Superior temporal gyrus (tissue), 1 donor: ENCODE measurements at regions not wholly inside any gene's neighbourhood (a gene's known extent, or its start where the extent isn't known, plus 50 kb on each side); places are given as distances from the start of the nearest gene placed in this dataset.
A peak's percentile ranks its signal among the peaks of the same experiment; 100 is the strongest.

Experiments
- DNase-seq: peaks from one replicate; pipeline ENCODE4 v3.0.0-alpha.2; 2016; ENCODE audit errors: extremely low spot score

DNA sequence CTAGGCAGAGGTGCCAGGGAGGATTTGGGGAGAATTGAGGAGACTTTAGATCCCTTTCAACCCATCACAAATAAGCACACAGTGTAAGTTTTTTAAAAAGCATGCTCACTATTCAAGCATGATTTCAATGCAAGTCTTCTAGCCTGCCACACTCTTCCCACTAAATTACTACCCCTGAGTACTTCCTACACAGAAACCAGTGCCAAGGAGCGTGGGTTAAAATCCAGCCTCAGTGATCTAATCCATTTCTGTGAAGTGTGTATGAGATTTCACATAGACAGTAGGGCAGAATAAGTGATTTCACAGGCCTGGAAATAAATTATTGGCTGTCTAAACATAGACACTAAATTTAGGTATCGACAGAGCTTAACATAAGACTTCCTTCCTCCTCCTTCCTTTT is 142.9 kb upstream of the ATP1B1 start:
- DNase-seq = peak; percentile 69

DNA sequence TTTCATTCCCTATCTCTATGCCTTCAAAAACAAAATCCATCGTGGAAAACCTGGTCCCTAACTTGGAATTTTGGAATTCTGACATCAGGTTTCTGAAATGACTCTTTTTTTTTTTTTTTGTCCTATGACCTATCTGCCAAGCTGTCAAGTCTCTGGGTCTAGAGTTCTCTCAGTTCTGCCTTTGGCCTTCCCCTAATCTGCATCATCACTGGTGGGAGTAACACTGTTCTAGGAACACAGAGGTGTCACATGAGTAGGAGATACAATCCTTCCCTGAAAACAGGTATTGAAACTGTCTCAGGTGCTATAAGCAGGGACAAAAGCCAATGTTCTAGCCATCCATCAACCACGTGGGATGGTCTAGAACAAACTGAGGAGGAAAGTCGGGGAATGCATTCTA is 142.0 kb upstream of the ATP1B1 start:
- DNase-seq = no peak

DNA sequence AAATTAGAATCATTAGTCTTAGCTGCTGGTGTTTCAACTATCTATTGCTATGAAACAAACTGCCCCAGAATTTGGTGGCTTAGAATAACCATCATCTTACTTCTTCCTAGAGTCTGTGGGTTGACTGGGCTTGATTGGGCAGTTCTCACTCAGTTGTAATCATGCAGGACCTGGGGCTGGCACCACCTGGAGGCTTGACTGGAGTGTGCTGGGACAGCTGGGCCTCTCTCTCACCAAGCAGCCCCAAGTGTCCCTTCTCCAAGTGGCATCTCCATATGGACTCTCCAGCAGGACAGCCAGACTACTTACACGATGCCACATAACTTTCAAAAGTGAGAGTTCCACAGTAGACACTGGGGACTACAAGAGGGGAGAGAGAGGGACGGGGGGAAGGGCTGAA is 140.3 kb upstream of the ATP1B1 start:
- DNase-seq = no peak

DNA sequence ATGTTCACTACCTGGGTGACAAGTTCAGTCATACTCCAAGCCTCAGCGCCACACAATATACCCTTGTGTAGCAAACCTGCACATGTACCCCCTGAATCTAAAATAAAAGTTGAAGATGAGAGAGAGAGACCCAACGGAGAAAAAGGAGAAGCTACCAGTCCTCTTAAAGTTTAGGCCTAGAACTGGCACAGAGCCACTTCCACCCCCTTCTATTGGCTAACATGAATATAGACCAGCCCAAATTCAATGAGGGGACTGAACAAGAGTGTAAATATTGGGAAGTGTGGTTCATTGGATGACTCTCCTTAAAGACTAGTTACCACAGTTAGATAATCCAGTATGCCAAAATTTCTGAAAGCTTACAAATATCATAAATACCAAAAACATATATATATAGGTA is 139.9 kb upstream of the ATP1B1 start:
- no peak for DNase-seq

DNA sequence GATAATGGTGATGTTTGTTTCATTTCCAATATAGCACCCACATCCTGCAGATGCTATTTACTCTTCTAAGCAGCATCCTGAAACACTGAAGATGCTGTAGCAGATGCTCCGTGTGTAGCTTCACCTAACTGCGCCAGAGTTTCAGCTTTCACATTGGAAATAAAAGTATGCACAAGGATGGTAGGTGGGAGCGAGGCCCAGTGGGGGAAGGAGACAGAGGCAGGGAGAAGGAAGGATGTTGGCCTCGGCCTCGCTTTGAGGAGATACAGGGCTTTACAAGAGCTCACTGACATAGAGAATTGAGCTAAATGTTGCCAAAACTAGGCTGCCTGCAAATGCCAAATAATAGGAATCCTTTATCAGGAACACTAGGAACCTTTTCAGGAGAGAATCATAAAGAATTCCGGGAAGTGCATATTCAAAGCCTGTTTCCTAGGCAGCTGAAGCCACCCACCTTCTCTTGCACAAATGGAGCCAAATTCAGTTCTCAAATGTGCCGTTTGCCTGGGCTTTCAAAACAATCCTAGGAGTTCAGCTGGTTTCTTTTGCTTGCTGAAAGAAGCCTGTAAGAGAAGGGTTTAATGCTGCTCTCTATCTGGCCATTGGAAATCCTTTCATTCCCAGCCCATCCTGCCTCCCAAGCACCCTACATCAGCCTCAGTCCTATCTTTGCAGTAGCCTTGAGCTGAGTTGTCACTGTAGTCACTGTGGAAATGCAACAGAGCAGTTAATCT is 135.4 kb upstream of the ATP1B1 start:
- peak; percentile 68 for DNase-seq

DNA sequence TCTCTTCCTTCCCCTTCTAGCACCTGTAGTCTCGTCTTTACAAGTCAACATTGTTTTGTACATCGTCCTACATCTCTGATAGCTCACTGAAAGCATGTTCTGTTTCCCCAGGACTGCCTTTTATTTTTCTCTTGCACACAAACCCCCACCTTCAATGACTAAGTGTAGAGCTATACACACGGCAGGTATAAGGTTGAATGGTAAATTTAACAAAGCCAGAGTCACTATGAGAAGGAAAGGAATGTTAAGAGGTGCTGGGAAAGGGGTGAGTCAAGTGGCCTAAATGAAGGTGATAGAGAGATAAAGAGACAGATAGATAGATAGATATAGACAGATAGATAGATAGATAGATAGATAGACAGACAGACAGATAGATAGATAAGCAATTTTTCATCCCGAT is 134.3 kb upstream of the ATP1B1 start:
- no peak for DNase-seq

DNA sequence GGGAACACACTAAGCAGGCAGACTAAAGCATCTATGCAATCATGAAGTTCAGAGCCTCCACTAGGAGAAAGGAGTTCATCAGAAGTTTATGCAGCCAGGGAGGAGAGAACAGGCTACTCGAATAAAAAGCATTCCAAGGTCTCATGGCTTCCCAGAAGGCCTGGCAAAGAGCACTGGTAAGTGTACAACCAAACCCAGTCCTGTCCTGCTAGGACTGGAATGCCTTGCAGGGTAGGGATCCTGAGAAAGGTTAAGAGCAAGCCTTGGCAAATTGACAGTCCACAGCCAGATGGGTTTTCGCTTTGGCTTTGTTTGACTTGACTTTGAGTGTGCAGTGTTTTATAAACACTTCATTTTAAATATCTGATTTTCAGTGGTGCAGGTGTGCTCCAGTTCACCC is 133.6 kb upstream of the ATP1B1 start:
- DNase-seq = no peak

DNA sequence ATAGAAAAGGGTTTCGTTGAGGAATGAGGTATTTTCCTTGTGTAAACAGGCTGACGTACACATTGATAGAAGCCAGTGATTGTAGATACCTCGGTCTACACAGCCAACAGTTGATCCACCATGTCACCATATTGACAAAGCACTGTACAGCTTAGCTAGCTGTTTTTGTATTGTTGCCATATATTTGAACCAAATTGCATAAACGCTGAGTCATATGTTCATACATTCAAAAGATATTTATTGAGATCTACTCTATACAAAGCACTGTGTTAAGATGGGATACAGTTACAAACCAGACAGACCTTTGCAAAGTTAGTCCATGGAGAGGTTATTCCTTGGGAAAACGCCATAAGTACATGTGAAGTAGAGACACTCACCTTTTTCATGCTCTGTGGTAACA is 132.4 kb upstream of the ATP1B1 start:
- DNase-seq = no peak

DNA sequence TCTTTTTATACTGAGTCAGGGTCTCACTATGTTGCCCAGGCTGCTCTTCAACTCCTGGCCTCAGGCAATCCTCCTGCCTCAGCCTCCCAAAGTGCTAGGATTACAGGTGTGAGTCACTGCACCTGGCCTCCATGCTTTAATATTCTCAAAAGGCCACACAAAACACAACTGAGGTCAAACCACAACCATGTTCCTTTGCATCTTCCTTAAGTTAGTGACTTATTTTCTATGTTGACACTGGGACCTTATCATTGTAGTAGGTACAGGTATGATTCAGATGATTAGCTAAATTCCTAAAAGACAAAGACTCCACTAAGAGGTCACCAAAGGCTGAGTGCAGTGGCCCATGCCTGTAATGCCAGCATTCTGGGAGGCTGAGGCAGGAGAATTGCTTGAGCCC is 131.9 kb upstream of the ATP1B1 start:
- DNase-seq = no peak

DNA sequence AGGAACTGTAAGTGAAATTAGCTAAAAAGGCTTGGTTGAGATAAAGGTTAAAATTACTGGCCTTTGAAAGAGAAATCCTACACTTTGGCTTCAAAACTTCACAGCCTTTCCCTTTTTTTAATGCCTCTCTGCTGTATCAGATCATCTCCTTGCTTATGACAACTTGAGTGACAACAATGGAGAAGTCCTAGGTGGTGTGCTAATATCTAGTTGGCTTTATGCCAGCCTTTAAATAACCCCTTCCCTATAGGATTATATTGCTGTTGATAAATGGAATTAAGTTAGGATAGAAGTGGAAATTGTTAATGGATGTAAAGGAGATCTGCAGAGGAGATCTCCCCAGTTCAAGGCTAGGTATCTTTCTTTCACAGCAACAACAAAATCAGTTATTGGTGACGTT is 130.2 kb upstream of the ATP1B1 start:
- no peak for DNase-seq

DNA sequence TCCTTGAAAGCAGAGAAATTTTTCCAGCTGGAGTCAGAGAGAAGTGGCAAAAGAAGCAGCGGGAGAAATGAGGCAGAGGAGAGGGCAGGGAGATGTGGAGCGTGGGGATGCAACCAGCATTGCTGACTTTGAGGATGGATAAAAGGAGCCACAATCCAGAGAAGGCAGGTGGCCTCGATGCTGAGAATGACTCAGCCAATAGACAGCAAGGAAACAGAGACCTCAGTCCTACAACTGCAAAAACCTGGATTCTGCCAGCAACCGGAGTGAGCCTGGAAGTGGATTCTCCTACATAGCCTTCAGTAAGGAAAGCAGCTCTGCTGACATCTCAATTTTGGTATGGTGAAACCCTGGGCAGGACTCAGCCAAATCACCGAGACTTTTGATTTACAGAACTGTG is 128.9 kb upstream of the ATP1B1 start:
- DNase-seq = peak; percentile 47

DNA sequence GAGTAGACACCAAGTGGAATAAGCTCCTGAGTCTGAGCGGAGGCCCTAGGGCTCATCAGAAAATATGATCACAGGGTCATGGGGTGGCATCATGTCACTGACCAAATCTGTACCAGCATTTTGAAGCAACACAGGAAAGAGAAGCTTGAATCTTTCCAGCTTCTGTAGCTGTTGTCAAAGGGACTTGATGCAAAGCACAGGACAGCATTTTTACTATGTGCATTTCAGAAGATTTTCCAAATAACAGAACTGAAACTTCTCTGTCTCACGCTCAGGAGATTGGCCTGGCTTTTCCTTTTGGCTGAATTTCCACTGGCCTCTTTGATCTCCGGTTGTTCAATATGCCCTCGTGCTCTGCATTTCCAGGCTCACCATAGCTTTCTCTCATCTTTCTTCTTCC is 127.2 kb upstream of the ATP1B1 start:
- no peak for DNase-seq

DNA sequence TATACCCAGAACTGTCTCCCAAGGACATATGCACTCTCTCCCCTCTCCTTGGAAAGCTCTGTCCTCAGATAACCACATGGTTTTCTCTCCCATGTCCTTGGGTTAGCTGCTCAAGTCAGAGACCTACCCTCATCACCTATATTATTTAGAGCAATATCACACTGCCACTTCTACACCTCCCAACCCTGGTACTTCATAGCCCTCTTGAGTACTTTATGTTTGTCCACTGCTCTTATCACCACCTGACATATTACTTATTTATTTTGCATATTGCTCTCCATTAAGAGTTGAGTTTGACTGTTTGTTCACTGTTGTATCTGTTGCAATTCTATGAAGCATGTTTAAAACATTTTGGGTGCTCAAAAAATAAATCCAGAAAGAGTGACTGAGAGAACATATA is 126.3 kb upstream of the ATP1B1 start:
- no peak for DNase-seq

DNA sequence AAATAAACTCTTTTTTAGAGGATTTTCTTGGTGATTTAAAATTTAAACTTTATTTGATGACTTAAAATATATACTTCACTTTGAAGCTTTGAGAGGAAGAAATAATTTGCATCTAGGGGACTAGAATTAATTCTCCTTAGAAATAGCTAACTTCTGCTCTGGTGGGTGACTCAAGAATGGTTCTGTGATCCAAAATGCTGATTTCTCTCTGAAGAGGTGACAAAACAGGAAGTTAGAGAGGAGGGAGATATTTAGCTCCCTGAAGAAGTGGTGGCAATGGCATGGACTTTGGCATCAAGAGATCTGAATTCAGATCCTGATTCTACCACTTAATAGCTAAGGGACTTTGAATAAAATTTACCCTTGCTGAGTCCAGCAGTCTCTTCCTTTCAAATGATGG is 125.8 kb upstream of the ATP1B1 start:
- no peak for DNase-seq

DNA sequence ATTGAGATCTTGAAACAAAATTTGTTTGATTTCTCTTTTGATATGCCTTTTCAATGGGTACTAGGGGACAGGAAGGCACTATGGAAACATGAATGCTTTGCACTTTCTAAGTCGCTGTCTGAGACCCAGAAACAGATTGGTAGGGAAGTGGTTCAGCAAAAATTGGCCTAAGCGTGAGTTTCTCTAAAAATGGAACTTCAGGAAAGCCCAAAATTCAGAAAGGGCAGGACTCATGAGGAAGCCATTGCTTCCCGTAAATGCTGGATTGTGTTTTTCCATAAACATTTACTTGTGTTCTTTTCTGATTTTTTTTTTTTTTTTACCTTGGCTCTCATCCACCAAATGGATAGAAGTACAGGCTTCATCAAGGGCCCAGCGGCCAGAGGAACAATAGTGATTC is 123.7 kb upstream of the ATP1B1 start:
- no peak for DNase-seq

DNA sequence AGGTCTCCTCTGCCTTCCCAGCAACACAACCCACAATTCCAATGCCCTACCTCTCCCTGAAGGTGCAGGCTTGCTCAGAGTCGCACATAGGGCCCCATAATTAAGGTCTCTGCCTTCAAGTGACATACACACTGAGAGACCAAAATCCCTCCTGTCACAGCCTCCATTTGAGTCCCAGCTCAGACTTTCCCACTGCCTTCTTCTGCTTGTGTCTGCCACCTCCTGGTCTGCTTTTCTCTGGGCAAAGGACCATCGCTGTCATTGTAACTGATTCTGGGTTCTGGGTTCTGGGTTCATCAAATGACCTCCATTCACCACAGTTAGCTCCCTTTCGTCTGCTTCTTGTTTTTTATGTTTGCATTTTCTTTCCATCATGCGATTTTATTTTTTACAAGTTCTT is 119.2 kb upstream of the ATP1B1 start:
- no peak for DNase-seq

DNA sequence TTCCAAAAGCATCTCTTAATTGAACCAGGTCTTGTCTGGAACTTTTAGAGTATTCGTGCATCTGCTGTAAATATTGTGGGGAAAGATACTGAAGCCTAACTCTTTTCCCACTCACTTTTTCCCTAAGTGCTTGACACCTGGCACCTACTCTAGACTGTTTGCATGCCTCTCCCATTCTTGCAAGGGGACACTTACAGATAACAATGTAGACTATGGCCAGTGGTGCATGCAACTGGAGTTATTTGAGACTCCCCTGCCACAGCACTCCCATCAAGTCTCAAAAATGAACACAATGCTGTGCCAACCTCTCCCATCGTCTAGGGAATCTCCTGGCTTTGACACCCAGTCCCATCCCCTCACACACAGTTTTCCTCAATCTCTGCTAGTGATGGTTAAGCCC is 118.6 kb upstream of the ATP1B1 start:
- no peak for DNase-seq

DNA sequence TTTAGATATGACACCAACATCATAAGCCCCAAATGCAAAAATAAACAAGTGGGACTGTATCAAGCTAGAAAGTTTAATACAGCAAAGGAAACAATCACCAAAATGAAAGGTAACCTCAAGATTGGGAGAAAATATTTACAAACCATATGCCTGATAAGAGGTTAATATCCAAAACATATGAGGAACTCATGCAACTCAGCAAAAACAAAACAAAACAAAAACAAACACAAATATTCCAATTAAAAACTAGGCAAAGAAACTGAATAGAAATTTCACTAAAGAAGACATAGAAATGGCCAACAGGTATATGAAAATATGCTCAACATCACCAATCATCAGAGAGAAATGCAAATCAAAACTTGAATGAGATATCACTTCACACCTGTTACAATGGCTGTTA is 116.5 kb upstream of the ATP1B1 start:
- no peak for DNase-seq

DNA sequence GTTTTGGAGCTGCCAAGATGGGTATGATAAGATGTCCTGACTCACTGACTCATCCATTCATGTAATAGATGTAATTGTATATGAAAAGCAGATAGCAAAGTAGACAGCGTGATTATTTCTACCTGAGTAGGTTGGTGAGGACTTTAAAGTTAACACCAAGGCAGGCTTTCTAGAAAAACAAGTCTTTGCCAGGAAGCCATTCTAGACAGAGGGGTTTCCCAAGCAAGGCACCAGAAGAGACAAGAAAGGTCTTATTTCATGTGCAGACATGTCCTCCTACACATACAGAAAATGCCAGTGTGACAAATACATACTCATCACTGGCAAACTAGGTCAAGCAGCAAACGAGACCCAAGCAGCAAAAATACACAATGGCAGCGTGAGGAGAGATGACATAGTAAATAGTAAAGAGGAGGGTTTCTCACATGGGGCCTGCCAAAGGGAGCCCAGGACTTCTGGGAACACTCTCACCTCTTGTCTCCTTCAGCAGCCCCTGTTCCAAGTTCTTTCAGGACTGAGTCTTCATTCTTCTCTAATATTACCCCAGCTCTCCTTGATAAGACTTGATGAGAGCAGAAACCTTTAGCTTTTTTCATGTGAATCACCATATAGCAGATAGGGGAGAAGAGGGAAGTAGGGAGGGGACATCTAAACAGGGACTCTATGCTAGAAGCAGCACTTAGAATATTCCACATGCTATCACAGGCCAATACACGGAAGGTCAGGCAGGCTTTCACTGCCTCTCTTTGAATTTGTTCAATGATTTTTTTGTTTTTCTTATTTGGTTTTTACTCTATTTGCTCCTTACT is 114.6 kb upstream of the ATP1B1 start:
- no peak for DNase-seq

DNA sequence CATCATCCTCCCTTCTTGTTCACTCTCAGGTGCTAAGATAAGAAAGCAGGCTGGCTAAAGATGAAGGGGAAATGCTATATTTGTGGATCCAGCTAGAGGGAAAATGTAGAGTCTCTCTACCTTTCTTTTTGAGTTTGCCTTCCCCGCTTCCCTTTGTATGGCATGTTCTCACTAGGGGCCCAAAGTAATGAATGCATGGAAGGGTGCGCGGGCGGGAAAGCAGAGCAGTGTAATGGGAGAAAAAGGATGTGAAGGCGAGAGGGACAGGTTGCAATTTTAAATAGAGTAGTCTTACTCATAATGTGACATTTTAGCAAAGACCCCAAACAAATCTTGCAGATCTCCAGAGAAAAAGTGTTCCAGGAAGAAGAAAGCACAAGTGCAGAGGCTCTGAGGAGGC is 105.1 kb upstream of the ATP1B1 start:
- no peak for DNase-seq

DNA sequence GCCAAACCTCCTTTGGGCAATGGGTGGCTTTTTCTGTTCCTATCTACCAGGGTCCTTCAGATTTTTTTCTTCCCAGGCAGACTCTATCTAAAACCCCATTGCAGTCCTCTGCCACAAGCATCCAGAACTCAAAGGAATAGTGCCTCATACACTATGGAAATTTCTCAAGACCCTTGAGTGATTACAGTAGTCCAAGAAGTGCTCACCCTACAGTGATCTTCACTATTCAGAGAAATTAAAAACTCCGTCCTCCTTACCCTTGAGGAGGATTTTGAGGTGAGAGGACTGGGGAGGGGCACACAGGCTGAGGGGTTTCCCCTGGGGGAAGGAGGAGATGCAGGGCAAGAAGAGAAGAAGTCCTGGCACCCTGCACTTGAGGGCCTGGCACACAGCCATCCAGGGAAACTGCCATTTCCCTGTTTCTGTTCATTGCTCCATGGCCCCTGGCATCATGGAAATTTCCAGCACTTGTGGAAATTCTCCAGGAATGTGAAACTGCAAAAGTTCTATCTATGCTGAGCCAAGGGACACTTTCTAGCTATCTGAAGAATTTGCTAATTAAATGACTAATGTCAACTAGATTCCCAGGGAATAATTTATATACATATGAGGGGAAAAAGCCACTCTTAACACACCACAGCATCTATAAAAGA is 102.5 kb upstream of the ATP1B1 start:
- no peak for DNase-seq

DNA sequence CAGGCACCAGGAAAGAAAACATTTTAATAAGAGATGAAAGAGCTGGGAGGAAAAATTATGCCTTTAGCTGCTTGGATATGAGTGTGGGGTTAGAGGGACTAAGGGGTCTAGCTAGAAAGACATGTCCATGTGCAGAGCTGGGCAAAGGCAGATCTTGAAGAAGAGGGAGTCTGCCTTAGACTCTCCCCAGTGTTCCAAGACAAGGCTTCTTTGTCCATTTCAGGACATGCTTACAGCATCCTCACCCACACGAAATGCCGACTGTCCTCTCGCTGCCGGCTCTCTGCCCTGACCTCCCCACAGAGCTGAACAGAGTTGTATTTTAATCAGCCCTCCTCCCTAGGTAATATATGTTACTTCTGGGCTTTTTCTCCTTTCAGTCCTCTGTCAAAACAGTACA is 100.7 kb upstream of the ATP1B1 start:
- peak; percentile 73 for DNase-seq

DNA sequence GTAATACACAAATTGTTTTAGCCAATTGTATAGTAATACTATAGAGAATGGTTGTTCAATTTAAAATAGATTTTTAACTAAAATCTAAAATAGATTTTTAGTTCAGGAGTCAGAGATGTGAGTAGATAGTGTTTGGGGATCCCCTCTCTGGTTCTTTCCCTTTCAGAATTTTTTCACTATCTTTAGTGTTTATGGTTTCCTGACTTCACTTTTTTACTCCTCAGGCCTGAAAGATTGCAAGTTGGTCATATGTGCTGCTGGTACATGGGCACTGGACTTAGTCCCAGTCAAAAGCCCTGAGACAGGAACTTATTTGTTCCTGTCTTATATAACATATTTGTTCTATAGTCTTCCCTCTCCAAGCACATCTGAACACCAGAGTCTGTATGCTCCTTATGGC is 96.8 kb upstream of the ATP1B1 start:
- no peak for DNase-seq
